ENCODE measurements at regions not wholly inside any gene's neighbourhood (a gene's known extent, or its start where the extent isn't known, plus 50 kb on each side); places are given as distances from the start of the nearest gene placed in this dataset.

- no peak for TF ChIP-seq RB1 (IDR thresholded peaks at IDR 0.05; ENCODE audit: borderline replicate concordance)
- peak; percentile 21; the same call in 1 of the 2 replicates for TF ChIP-seq SPI1 (IDR thresholded peaks at IDR 0.05; ENCODE audit: borderline replicate concordance, insufficient read depth, low read depth, low read length)
- TF ChIP-seq IKZF2 (IDR thresholded peaks at IDR 0.05) = no peak
- no peak for TF ChIP-seq SP1 (IDR thresholded peaks at IDR 0.05; ENCODE audit: low read depth, low read length)
- Histone ChIP-seq H3K27ac (ENCODE audit: control insufficient read depth, insufficient read depth) (no peak overlapping the region), H3K9me3 (replicated peaks; ENCODE audit: control insufficient read depth, insufficient read depth, low read length) (no peaks in the 10 kb centered on the region), H3K4me1 (ENCODE audit: control insufficient read depth, insufficient read depth, low read length) (no peaks in the 10 kb centered on the region), H3K27me3 (replicated peaks in 1 of 2; ENCODE audit: control insufficient read depth in 2 of 2, insufficient read depth in 2 of 2, low read length in 1 of 2) (no peaks in the 10 kb centered on the region), H3K79me2 (ENCODE audit: control insufficient read depth, insufficient read depth, low read length) (no peaks in the 10 kb centered on the region), H3K4me2 (ENCODE audit: control insufficient read depth, insufficient read depth) (no peak overlapping the region), H2AFZ (ENCODE audit: control insufficient read depth, low read depth, low read length) (no peak overlapping the region), H3K9ac (ENCODE audit: control insufficient read depth, insufficient read depth, low read length) (no peak overlapping the region), H3K4me3 (no peak overlapping the region), H4K20me1 (ENCODE audit: control insufficient read depth, insufficient read depth) (no peaks in the 10 kb centered on the region), H3K36me3 (ENCODE audit: control insufficient read depth in 2 of 2, insufficient read depth in 2 of 2, low read length in 1 of 2) (no peaks in the 10 kb centered on the region)
- POLR2A ChIA-PET = no interaction called here
- 25% methylated on average over 5 of the region's 5 CpGs for WGBS (ENCODE audit: insufficient coverage, insufficient replicate concordance, low lambda C conversion rate, missing lambda C conversion rate)
- FAIRE-seq (no peak), ATAC-seq (no peak), DNase-seq (ENCODE audit: low read depth, low spot score) (no peak)
- intact Hi-C loops (cut with micrococcal nuclease; ENCODE audit: unreplicated experiment) (no loop called here), in situ Hi-C loops (cut with MboI) (no loop called here)
- no TSS peak for BruUV-seq (replicated peaks)
- RAD21 ChIA-PET (ENCODE audit: unreplicated experiment) = no interaction called here
- CTCF ChIA-PET = no interaction called here
- SMC1A ChIA-PET (ENCODE audit: uncharacterized antibody, unreplicated experiment) = no interaction called here
Observed at GRCh38 chr5:93272108-93272507, 308.9 kb downstream of the NR2F1-AS1 start.

- no peaks in the 10 kb centered on the region for H4K20me1 ChIP-seq (ENCODE audit: control insufficient read depth, insufficient read depth)
- TF ChIP-seq NR2C2 (IDR thresholded peaks at IDR 0.05; ENCODE audit: borderline replicate concordance, control insufficient read depth, insufficient read length, low read depth) (no peak), EP300 (IDR thresholded peaks at IDR 0.05; ENCODE audit: borderline replicate concordance in 1 of 2, control insufficient read depth in 1 of 2, low read depth in 2 of 2, low read length in 2 of 2) (no peak), RCOR1 (conservative IDR thresholded peaks at IDR 0.05; ENCODE audit: low read depth, low read length) (no peak), RUNX3 (IDR thresholded peaks at IDR 0.05; ENCODE audit: low read length) (no peak), CHD4 (IDR thresholded peaks at IDR 0.05) (no peak), RBBP5 (conservative IDR thresholded peaks at IDR 0.05) (no peak), SMAD5 (IDR thresholded peaks at IDR 0.05; ENCODE audit: low read depth) (no peak), SMARCA5 (IDR thresholded peaks at IDR 0.05) (no peak), ELK1 (IDR thresholded peaks at IDR 0.05; ENCODE audit: low read depth, low read length) (no peak)
- H3K4me2 ChIP-seq (ENCODE audit: control insufficient read depth, insufficient read depth) = no peak overlapping the region
- in situ Hi-C loops (cut with MboI) = no loop called here
- RAD21 ChIA-PET (ENCODE audit: unreplicated experiment) = no interaction called here
- intact Hi-C loops (cut with micrococcal nuclease; ENCODE audit: unreplicated experiment) = no loop called here
- no peaks in the 10 kb centered on the region for H3K36me3 ChIP-seq (ENCODE audit: control insufficient read depth in 2 of 2, insufficient read depth in 2 of 2, low read length in 1 of 2)
- no peak for FAIRE-seq
- no peaks in the 10 kb centered on the region for H3K9me3 ChIP-seq (replicated peaks; ENCODE audit: control insufficient read depth, insufficient read depth, low read length)
- SMC1A ChIA-PET (ENCODE audit: uncharacterized antibody, unreplicated experiment) = no interaction called here
- no peaks in the 10 kb centered on the region for H3K4me1 ChIP-seq (ENCODE audit: control insufficient read depth, insufficient read depth, low read length)
- no peak overlapping the region for H3K4me3 ChIP-seq
- WGBS (ENCODE audit: insufficient coverage, insufficient replicate concordance, low lambda C conversion rate, missing lambda C conversion rate) = 41% methylated on average over 13 of the region's 13 CpGs
- no TSS peak for BruUV-seq (replicated peaks)
- no peak for ATAC-seq
- no peak overlapping the region for H3K27ac ChIP-seq (ENCODE audit: control insufficient read depth, insufficient read depth)
- CTCF ChIA-PET = no interaction called here
- DNase-seq (ENCODE audit: low read depth, low spot score) = no peak
- POLR2A ChIA-PET = interaction anchor here (0.6 kb wide), 1 partner anchor 104 kb away, joined by 3 read pairs; no protein-coding TSS in a partner anchor
- no peak overlapping the region for H3K9ac ChIP-seq (ENCODE audit: control insufficient read depth, insufficient read depth, low read length)
- no peaks in the 10 kb centered on the region for H3K27me3 ChIP-seq (replicated peaks in 1 of 2; ENCODE audit: control insufficient read depth in 2 of 2, insufficient read depth in 2 of 2, low read length in 1 of 2)
- H2AFZ ChIP-seq (ENCODE audit: control insufficient read depth, low read depth, low read length) = no peak overlapping the region
- H3K79me2 ChIP-seq (ENCODE audit: control insufficient read depth, insufficient read depth, low read length) = no peaks in the 10 kb centered on the region
Observed at GRCh38 chr5:93267736-93268135, 313.3 kb downstream of the NR2F1-AS1 start.

Data from GM12878 (cell line).